GM19438 (cell line): ENCODE measurements at regions not wholly inside any gene's neighbourhood (a gene's known extent, or its start where the extent isn't known, plus 50 kb on each side); places are given as distances from the start of the nearest gene placed in this dataset.

ENCODE experiments used
- ATAC-seq: cut with Tn5 transposase; IDR thresholded peaks from one replicate; pipeline ENCODE4 v1.9.1; 2021; ENCODE audit warnings: low read depth; ENCODE audit not compliant: unreplicated experiment

GRCh38 chr15:31799715-31800321 lies 230.5 kb upstream of the CHRNA7 start:
- peak; percentile 77 for ATAC-seq

GRCh38 chr15:31801152-31801551 lies 229.2 kb upstream of the CHRNA7 start:
- no peak for ATAC-seq

DNA sequence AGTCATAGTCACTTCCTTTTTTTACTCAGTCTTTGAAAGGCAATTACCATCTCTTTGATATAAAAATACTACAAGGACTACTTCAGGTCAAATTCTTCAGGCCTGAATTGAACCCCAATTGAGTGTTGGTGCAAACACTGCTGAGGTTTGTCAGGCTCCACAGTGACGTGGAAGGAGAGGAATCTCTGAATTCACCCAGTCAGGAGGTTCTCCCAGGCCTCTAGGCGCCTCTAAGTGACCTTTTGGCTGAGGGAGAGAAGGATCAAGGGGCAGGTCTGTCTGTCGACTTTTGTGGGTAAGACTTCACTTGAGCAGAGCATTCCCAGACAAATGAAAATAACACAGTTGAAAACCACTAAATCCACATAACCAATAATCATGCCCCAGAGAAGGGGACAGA lies 227.6 kb upstream of the CHRNA7 start:
- no peak for ATAC-seq

GRCh38 chr15:31803388-31803884 lies 226.9 kb upstream of the CHRNA7 start:
- no peak for ATAC-seq

DNA sequence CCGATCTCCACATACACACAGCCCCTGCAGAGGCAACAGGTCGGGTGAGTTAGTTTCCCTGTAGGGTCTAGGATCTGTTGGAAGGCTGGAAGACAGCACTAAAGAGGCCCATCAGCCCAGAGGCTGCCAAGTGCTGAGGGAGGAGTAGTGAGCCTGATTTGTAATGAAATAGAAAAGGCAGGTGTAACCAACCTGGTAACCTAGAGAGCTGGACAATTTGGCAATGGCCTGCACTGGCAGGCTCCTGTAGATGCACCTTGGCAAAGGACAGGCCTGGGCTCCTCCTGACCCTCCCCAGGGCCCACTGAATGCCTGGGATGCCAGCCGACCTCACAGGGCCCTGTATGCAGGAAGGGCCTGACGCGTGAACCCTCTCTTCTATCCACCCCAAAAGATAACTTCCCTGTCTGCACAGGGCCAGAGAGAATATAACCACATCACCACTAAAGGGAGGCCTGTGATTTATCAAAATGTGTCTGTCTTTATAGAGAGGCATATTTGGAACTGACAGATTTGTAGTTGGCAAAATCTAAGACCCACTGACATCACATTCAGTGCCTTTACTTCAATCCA lies 225.1 kb upstream of the CHRNA7 start:
- no peak for ATAC-seq

- ATAC-seq: no peak
These were observed 224.2 kb upstream of the CHRNA7 start for GRCh38 chr15:31806106-31806505.

DNA sequence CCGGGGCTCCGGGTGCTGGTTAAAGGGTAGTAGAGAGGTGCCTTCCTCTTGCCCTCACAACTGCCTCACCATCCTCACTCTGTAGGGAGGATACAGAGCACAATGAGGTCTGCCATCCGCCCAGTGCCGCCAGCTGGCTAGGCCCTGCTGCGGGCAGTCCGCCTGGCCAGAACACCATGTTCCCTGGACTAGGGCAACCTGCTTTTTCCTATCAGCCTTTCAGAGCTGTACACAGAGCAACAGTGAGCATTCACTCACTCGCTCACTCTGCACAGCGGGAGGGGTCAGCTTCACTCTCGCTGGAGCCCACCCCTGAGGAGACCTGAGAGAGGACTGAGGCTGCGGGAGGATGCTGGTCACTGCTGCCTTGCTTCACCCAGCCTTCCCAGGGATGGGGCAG lies 218.7 kb upstream of the CHRNA7 start:
- ATAC-seq: no peak

- no peak for ATAC-seq
These were observed 216.2 kb upstream of the CHRNA7 start for GRCh38 chr15:31814082-31814481.

- ATAC-seq: no peak
These were observed 214.7 kb upstream of the CHRNA7 start for GRCh38 chr15:31815411-31816155.

GRCh38 chr15:31822463-31822862 lies 207.9 kb upstream of the CHRNA7 start:
- no peak for ATAC-seq

GRCh38 chr15:31824024-31824423 lies 206.3 kb upstream of the CHRNA7 start:
- no peak for ATAC-seq

DNA sequence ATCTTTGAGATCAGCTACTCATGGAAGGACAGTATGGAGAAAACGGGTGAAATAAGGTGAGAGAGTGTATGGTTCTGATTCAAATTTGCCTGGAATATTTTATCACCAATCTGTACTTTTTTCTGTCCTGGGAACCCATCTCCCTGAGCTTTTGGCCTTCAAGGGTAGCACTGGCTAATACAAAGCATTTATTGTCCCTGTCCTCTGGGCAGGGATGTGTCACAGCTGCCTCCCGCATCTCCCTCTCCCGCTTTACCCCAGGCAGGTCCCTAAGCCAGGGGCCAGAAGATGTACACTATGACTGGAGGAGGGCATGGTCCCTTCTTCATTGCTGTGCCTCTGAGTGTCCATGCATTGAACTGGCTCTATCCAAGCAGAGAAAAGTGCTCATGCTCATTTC lies 201.7 kb upstream of the CHRNA7 start:
- ATAC-seq: no peak

GRCh38 chr15:31830591-31830990 lies 199.7 kb upstream of the CHRNA7 start:
- ATAC-seq: no peak

DNA sequence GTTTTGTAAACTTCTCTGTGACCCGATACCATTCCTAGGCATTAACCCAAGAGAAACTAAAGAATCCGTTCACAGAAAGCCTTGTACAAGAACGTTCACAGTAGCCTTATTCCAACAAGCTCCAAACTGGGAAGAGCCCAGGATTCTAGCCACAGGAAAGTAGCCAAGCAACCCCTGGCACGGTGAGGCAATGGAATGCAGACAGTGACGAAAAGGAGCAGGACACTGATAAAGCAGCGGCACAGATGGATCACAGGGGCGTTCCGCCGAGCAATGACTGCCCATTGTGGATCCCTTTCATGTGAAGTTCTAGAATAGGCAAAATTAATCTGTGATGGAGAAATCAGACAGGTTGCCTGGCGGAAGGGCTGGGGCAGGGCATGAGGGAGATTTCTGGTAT lies 198.7 kb upstream of the CHRNA7 start:
- no peak for ATAC-seq

DNA sequence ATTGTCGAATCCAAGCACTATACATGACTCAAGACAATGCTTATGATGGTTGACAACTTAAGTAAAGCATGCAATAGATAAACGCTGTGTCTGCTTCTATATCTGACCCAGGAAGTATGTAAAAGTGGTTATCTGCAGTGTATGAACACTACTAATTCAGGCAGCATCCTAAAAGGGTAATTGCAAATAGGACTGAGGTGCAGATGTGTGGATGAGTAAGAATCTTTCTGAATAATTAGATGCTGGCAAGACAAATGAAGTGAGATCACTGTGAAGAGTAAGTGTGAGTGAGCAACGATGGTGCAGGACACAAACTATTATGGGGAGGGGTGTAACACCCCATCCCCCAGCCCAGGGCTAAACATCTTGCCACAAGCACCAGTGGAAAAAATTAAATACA lies 195.7 kb upstream of the CHRNA7 start:
- no peak for ATAC-seq

DNA sequence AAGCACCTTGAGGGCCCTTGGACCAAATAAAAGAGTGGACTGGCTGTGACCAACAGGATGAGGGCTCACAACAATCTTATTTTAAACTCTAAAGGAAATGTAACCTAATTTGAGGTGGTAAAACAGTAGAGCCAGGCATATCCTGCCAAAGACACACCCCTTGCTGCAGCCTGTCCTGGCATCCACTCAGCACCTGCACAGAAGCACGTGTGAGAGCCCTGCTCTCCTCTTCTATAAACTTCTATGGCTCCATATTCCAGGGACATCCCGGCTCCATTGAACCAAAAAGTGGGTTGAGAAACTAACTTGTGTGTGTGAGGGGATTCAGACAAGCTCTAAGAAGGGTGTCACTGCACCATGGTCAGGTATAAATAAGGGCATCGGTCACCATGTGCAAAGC lies 190.9 kb upstream of the CHRNA7 start:
- ATAC-seq: no peak

GRCh38 chr15:31840849-31841476 lies 189.4 kb upstream of the CHRNA7 start:
- no peak for ATAC-seq

DNA sequence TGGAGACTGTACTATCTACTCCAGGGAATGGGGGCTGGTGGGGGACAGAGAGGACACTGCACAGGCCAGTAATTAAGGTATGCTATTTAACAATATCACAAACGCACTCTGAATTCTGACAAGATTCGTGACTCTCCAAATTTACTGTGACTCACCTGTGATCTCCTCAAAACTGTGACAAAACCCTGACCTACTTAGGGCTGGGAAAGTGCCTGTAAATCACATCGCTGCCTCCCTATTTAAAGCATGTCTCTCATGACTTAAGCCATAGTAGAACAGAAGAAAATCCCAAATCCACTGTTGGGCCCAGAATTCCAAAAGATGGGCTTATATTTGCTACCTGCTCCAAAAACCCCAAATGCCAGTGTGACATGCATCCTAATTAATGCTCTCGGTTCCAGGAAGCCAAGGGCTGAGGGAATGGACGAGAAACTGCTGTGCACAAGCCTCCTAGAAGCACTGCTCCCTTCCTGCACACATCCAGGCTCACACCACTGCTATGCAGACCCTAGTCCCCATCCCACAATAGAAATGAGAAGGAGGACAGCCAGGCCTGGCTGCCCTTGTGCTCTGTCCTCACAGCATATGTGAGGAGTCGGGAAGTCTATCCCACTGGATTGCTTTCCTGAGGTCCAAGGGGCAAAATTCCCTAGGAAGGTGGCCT lies 187.7 kb upstream of the CHRNA7 start:
- ATAC-seq: no peak

GRCh38 chr15:31843426-31844055 lies 186.8 kb upstream of the CHRNA7 start:
- no peak for ATAC-seq

DNA sequence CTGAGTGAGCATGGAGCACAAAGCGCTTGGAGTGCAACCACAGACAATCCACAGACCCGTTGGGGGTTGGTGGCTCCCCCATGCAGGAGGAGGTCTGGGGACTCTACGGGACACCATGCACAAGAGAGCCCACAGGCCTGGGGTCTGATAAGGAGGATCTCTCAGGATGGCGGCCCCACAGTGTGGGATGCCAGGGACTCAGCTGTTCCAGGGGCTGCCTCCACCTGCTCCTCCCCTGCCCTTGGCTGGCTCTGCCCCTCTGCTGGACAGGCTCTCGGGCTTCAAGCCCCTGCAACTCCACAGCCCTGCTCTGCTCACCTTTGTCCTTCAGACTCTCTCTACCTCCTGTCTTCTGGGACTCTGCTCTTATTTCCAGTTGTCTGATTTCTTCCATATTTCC lies 184.5 kb upstream of the CHRNA7 start:
- no peak for ATAC-seq
